ENCODE measurements at regions not wholly inside any gene's neighbourhood (a gene's known extent, or its start where the extent isn't known, plus 50 kb on each side); places are given as distances from the start of the nearest gene placed in this dataset.

- TF ChIP-seq, protein P1, sequence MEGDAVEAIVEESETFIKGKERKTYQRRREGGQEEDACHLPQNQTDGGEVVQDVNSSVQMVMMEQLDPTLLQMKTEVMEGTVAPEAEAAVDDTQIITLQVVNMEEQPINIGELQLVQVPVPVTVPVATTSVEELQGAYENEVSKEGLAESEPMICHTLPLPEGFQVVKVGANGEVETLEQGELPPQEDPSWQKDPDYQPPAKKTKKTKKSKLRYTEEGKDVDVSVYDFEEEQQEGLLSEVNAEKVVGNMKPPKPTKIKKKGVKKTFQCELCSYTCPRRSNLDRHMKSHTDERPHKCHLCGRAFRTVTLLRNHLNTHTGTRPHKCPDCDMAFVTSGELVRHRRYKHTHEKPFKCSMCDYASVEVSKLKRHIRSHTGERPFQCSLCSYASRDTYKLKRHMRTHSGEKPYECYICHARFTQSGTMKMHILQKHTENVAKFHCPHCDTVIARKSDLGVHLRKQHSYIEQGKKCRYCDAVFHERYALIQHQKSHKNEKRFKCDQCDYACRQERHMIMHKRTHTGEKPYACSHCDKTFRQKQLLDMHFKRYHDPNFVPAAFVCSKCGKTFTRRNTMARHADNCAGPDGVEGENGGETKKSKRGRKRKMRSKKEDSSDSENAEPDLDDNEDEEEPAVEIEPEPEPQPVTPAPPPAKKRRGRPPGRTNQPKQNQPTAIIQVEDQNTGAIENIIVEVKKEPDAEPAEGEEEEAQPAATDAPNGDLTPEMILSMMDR (IDR thresholded peaks at IDR 0.05; ENCODE audit: low read length): no peak
- no peak for TF ChIP-seq EZH2 (optimal IDR thresholded peaks at IDR 0.05; ENCODE audit: low read depth, low read length)
- TF ChIP-seq EZH2phosphoT487 (IDR thresholded peaks at IDR 0.05; ENCODE audit: low read length): no peak
These were observed 61.7 kb downstream of the NR2F1 start for GRCh38 chr5:93644760-93645159.
